GM21786 (cell line): ENCODE measurements at regions not wholly inside any gene's neighbourhood (a gene's known extent, or its start where the extent isn't known, plus 50 kb on each side); places are given as distances from the start of the nearest gene placed in this dataset.
"Not testable (repeated sequence)": the region's sequence is repeated elsewhere in the genome, so short reads cannot be mapped to it uniquely, and the experiment has no call there.

Experiments
- ATAC-seq: cut with Tn5 transposase; IDR thresholded peaks from one replicate; pipeline ENCODE4 v1.9.1; 2021; ENCODE audit not compliant: unreplicated experiment

DNA sequence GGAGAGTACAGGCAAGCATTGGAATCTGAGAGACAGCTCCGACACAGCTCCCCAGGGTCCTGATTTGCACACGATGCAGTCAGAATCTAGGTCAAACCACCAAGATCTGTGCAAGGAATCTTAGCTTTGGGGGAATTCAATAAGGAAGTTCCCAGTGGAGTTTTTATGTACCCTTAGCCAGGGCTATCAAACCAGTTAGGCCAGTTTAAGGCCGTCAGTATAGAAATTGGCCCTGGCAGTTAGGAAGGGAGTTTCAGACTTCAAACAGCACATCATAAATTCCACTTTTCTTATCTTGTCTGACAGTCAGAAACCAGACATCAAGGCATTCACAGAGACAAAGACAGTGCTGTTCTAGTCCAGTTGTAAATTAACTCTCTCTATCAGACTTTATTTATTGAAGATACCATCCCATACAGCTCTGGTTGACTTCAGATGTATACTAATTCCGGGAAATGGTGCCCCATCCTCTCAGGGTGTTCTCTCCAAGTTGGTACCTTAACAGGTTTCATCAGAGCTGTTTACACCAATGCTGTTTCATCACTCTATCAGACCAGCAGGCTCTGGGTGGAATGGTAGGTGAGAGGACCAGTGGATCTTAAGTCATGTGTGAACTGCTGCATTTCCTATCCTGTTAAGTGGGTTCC is 157.5 kb upstream of the ATF7IP start:
- no peak for ATAC-seq

DNA sequence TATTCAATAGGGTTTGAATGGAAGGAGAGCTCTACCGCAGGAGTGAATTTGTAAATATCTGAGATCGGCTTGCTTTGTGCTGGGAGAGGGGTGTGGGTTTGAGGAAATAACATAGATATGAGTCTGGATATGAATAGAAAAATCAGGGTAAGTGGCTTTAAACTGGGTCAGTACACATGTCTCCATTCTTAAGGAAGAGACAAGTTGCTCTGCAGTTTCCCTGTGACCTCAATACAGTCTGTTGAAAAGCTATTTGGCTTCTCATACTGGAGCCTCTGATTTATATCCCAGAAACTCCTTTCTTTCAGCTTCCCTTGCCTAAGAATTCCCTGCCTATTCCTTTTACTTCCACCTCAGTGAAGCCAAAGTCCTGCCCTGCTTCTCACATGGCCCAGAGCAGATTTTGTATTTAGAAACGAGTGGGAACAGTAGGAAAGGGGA is 153.5 kb upstream of the ATF7IP start:
- ATAC-seq: no peak

DNA sequence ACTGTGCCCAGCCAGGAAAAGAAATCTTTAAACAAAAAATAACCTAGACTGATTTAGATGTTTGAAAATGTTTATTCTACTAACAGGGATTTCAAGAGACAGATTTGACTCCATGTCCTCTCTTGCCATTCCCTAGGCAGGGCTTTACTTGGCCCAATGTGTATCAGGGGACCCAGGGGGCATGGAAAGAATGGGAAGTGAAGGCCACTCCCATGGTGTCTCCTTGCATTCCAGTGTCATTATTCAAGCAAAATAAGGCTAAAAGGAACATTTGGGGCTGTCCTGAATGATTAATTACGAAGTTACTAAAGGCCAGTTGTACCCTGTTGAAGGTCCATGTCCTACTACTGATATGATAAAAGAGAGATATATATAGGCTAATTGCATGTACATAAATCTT is 151.9 kb upstream of the ATF7IP start:
- no peak for ATAC-seq

- no peak for ATAC-seq
Observed at GRCh38 chr12:14214495-14214894, 151.0 kb upstream of the ATF7IP start.

- ATAC-seq: not testable (repeated sequence)
Observed at GRCh38 chr12:14215949-14216348, 149.5 kb upstream of the ATF7IP start.

DNA sequence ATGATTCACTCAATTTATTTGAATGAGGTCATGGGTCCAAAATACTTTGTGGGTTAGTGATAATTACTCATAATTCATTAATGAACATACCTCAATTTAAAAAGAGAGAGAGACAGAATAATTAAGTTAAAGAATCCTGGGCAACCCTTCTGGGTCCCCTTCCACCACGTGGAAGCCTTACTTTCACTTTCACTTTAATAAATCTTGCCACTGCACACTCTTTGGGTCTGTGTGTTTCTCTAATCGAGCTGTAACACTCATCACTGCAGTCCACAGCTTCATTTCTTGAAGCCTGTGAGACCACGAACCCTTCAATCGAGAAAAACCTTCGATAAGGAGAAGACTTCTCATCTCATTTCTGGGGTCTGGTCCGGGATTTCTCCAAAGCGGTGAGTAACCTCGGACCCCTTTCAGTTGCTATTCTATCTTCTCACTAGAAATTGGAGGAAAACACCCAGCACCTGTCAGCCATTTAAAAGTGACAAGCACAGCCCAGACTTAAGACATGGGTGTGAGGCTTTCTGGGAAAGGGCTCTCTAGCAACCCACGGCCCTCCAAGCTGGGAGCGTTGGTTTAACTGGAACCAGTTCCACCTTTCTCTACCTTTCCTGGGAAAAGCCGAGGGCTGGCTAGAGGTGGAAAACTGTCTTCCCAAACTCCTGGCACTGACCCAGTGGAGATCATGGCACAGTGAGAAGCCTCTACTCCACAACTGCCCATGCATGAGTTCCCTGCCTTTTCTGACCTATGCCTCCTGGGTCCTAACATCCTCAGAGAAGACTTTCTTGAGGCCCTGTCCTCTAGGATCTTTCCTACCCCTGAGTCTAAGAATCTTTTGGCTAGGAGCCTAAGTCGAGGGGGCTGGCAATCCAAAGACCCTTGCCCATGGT is 148.8 kb upstream of the ATF7IP start:
- ATAC-seq: no peak

GRCh38 chr12:14219156-14219555 is 146.3 kb upstream of the ATF7IP start:
- ATAC-seq: no peak

GRCh38 chr12:14219670-14220069 is 145.8 kb upstream of the ATF7IP start:
- ATAC-seq: not testable (repeated sequence)

GRCh38 chr12:14225064-14225463 is 140.4 kb upstream of the ATF7IP start:
- ATAC-seq: no peak

- ATAC-seq: not testable (repeated sequence)
Observed at GRCh38 chr12:14235176-14235575, 130.3 kb upstream of the ATF7IP start.

- not testable (repeated sequence) for ATAC-seq
Observed at GRCh38 chr12:14236641-14237040, 128.8 kb upstream of the ATF7IP start.

DNA sequence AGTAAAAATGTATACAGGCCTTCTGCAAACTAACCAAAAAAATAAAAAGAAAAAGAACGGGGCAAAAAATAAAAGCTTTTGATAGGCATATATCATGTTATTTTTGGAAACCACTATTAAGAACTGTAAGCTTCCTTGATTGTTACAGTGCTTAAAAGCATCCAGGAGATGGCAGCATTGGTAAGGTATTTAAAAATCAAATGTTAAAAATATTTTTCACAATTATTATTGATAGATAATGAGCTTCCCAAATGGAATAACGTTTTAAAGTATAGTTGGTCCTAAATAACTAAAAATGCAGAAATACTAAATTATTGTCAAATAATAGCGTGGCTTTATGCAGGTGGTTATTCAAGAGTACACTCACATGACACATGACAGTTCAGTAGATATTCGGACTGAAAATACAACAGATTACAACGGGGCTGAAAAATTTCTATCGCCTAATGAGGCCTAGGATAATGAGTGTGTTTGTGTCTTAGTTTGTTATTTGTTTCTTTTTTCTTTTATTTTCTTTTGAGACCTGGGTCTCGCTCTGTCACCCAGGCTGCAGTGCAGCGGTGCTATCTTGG is 127.2 kb upstream of the ATF7IP start:
- ATAC-seq: no peak

GRCh38 chr12:14239350-14239934 is 126.0 kb upstream of the ATF7IP start:
- peak; percentile 80 for ATAC-seq

DNA sequence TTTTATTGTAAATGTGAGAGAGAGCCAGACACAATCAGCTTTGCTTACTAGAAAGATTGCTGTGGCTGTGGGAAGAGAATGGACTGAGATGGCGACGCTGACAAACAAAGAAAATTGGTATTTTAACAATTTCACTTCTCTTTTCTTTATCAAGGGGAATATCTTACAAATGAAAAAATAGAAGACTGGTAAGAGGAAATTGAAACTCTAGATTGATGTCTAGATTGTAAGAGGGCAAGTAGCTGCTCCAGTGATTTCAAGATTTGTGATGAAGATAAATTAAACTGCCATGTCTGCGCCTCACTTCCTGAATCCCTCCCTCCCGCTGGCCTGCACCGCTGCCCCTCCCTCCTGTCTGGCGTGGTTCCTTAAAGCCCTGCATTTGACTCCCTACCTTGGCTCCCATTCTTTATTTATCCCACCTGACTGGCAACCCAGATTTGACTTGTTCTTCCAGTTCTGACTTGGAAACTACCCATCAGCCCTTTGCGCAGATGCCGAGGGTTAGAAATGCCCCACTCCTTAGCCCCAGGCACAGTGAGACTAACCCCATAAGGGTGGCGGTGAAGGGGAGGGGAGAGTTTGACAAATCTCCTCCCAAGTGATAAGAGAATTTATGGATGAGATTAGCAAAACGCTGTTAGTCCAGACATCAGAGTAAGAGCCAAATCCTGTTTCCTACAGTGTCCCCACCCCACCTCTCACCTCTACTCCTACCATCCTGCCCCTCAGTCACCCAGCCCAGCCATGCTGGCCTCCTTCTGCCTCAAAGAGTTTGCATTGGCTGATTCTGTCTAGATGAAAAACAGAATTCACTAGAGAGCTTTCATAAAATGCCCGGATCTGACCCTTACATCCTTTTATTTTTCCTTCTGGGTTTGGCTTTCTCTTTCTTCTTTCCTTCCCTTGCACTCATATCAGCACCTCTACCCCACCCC is 125.3 kb upstream of the ATF7IP start:
- peak; percentile 49 for ATAC-seq

- ATAC-seq: no peak
Observed at GRCh38 chr12:14240873-14241220, 124.6 kb upstream of the ATF7IP start.

DNA sequence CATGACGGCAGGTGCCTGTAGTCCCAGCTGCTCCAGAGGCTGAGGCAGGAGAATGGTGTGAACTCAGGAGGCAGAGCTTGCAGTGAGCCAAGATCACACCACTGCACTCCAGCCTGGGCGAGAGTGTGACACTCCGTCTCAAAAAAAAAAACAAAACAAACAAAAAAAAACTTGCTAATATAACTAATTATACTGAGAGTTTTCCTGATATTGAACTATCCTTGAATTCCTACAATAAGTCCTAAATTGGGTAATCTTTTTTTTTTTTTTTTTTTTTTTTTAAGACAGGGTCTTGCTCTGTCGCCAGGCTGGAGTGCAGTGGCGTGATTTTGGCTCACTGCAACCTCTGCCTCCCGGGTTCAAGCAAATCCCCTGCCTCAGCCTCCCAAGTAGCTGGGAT is 122.7 kb upstream of the ATF7IP start:
- ATAC-seq: not testable (repeated sequence)

- ATAC-seq: no peak
Observed at GRCh38 chr12:14243941-14244340, 121.5 kb upstream of the ATF7IP start.

GRCh38 chr12:14244876-14245669 is 120.4 kb upstream of the ATF7IP start:
- ATAC-seq: no peak

DNA sequence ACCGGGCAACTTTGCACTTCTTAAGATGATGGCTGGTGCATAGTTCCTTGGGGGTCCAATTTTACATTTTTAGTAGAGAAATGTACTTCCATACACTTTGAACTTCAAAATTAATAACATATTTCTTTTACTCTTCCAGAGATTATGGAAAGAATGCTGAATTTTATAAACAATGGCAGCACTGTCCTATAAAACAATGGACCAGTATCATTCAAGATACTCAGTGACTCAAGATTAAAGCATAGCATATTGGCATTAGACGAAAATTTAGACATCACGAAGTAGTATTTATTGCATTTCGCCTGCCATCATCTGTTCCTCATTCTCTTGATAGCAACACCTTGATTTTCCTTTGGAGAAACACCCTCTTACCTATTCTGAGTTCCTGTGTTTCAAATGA is 118.3 kb upstream of the ATF7IP start:
- no peak for ATAC-seq

GRCh38 chr12:14249368-14249767 is 116.1 kb upstream of the ATF7IP start:
- no peak for ATAC-seq
